ENCODE measurements at regions not wholly inside any gene's neighbourhood (a gene's known extent, or its start where the extent isn't known, plus 50 kb on each side); places are given as distances from the start of the nearest gene placed in this dataset.

GRCh38 chr16:87075319-87075860, 241.8 kb downstream of the C16orf95 start:
- TF ChIP-seq GATA1 (IDR thresholded peaks at IDR 0.05; ENCODE audit: low read depth, low read length) (no peak), POLR2A (IDR thresholded peaks at IDR 0.05; ENCODE audit: low read length) (no peak)

Measured in erythroblast (primary cell).